ENCODE measurements at regions not wholly inside any gene's neighbourhood (a gene's known extent, or its start where the extent isn't known, plus 50 kb on each side); places are given as distances from the start of the nearest gene placed in this dataset.

GRCh38 chr14:86153480-86153879, 623.5 kb downstream of the FLRT2 start:
- TF ChIP-seq CTCF (IDR thresholded peaks at IDR 0.05): no peak
- no peak for TF ChIP-seq POLR2A (IDR thresholded peaks at IDR 0.05)

Data from esophagus squamous epithelium (tissue), 4 donors.